Hepatocyte (in vitro differentiated cells): ENCODE measurements at regions not wholly inside any gene's neighbourhood (a gene's known extent, or its start where the extent isn't known, plus 50 kb on each side); places are given as distances from the start of the nearest gene placed in this dataset.

Experiments
- CTCF ChIP-seq: fragments of 200-600 bp; sonication (generic); IDR thresholded peaks from 2 replicates; pipeline ENCODE4 v1.5.1; 2016; ENCODE audit warnings: antibody characterized with exemption, mild to moderate bottlenecking; ENCODE audit not compliant: poor library complexity
- EZH2 ChIP-seq: fragments of 200-600 bp; sonication (generic); IDR thresholded peaks from 2 replicates; pipeline ENCODE4 v1.6.1; 2016; ENCODE audit warnings: antibody characterized with exemption, mild to moderate bottlenecking, borderline replicate concordance

- no peak for TF ChIP-seq EZH2
- no peak for TF ChIP-seq CTCF
These were observed 146.3 kb downstream of the HLX start for GRCh38 chr1:221025501-221025900.
